ENCODE measurements at regions not wholly inside any gene's neighbourhood (a gene's known extent, or its start where the extent isn't known, plus 50 kb on each side); places are given as distances from the start of the nearest gene placed in this dataset.

- TF ChIP-seq, protein P1, sequence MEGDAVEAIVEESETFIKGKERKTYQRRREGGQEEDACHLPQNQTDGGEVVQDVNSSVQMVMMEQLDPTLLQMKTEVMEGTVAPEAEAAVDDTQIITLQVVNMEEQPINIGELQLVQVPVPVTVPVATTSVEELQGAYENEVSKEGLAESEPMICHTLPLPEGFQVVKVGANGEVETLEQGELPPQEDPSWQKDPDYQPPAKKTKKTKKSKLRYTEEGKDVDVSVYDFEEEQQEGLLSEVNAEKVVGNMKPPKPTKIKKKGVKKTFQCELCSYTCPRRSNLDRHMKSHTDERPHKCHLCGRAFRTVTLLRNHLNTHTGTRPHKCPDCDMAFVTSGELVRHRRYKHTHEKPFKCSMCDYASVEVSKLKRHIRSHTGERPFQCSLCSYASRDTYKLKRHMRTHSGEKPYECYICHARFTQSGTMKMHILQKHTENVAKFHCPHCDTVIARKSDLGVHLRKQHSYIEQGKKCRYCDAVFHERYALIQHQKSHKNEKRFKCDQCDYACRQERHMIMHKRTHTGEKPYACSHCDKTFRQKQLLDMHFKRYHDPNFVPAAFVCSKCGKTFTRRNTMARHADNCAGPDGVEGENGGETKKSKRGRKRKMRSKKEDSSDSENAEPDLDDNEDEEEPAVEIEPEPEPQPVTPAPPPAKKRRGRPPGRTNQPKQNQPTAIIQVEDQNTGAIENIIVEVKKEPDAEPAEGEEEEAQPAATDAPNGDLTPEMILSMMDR (IDR thresholded peaks at IDR 0.05) = no peak
- no peak for TF ChIP-seq POLR2A (IDR thresholded peaks at IDR 0.05)
Observed at GRCh38 chr1:17950728-17951127, 156.9 kb upstream of the IGSF21 start.
